ENCODE measurements at regions not wholly inside any gene's neighbourhood (a gene's known extent, or its start where the extent isn't known, plus 50 kb on each side); places are given as distances from the start of the nearest gene placed in this dataset.
"Not testable (repeated sequence)": the region's sequence is repeated elsewhere in the genome, so short reads cannot be mapped to it uniquely, and the experiment has no call there.

GRCh38 chr13:69649063-69649392 lies 458.6 kb upstream of the ATXN8OS start:
- no peak for DNase-seq (ENCODE audit: low read depth)

- no peak for DNase-seq (ENCODE audit: low read depth)
Observed at GRCh38 chr13:69648340-69649062, 459.1 kb upstream of the ATXN8OS start.

- no peak for DNase-seq (ENCODE audit: low read depth)
Observed at GRCh38 chr13:69644447-69644846, 463.2 kb upstream of the ATXN8OS start.

- no peak for DNase-seq (ENCODE audit: low read depth)
Observed at GRCh38 chr13:69641773-69642172, 465.9 kb upstream of the ATXN8OS start.

GRCh38 chr13:69633044-69633443 lies 474.6 kb upstream of the ATXN8OS start:
- DNase-seq (ENCODE audit: low read depth): no peak

- DNase-seq (ENCODE audit: low read depth): no peak
Observed at GRCh38 chr13:69623973-69624372, 483.7 kb upstream of the ATXN8OS start.

GRCh38 chr13:69619651-69620050 lies 488.0 kb upstream of the ATXN8OS start:
- no peak for DNase-seq (ENCODE audit: low read depth)

- DNase-seq (ENCODE audit: low read depth): no peak
Observed at GRCh38 chr13:69618838-69619237, 488.8 kb upstream of the ATXN8OS start.

- no peak for DNase-seq (ENCODE audit: low read depth)
Observed at GRCh38 chr13:69618393-69618792, 489.2 kb upstream of the ATXN8OS start.

GRCh38 chr13:69617587-69617986 lies 490.0 kb upstream of the ATXN8OS start:
- no peak for DNase-seq (ENCODE audit: low read depth)

- DNase-seq (ENCODE audit: low read depth): no peak
Observed at GRCh38 chr13:69616396-69616795, 491.2 kb upstream of the ATXN8OS start.

GRCh38 chr13:69615055-69615454 lies 492.6 kb upstream of the ATXN8OS start:
- DNase-seq (ENCODE audit: low read depth): not testable (repeated sequence)

- no peak for DNase-seq (ENCODE audit: low read depth)
Observed at GRCh38 chr13:69604698-69605097, 502.9 kb upstream of the ATXN8OS start.

- DNase-seq (ENCODE audit: low read depth): no peak
Observed at GRCh38 chr13:69603144-69603853, 504.3 kb upstream of the ATXN8OS start.

- no peak for DNase-seq (ENCODE audit: low read depth)
Observed at GRCh38 chr13:69601661-69602060, 506.0 kb upstream of the ATXN8OS start.

GRCh38 chr13:69600811-69601210 lies 506.8 kb upstream of the ATXN8OS start:
- DNase-seq (ENCODE audit: low read depth): no peak

- no peak for DNase-seq (ENCODE audit: low read depth)
Observed at GRCh38 chr13:69597088-69597487, 510.5 kb upstream of the ATXN8OS start.

- DNase-seq (ENCODE audit: low read depth): no peak
Observed at GRCh38 chr13:69595181-69595580, 512.4 kb upstream of the ATXN8OS start.

GRCh38 chr13:69591437-69591836 lies 516.2 kb upstream of the ATXN8OS start:
- DNase-seq (ENCODE audit: low read depth): no peak

- no peak for DNase-seq (ENCODE audit: low read depth)
Observed at GRCh38 chr13:69589531-69590235, 517.9 kb upstream of the ATXN8OS start.

GRCh38 chr13:69585656-69586055 lies 522.0 kb upstream of the ATXN8OS start:
- DNase-seq (ENCODE audit: low read depth): peak; percentile 1

- DNase-seq (ENCODE audit: low read depth): no peak
Observed at GRCh38 chr13:69580255-69580654, 527.4 kb upstream of the ATXN8OS start.

GRCh38 chr13:69579351-69579750 lies 528.3 kb upstream of the ATXN8OS start:
- DNase-seq (ENCODE audit: low read depth): peak; percentile 10
